Vagina (tissue), 2 donors: ENCODE measurements at regions not wholly inside any gene's neighbourhood (a gene's known extent, or its start where the extent isn't known, plus 50 kb on each side); places are given as distances from the start of the nearest gene placed in this dataset.

ENCODE experiments used
- POLR2A ChIP-seq, 2 donors: fragments of 450-650 bp; IDR thresholded peaks; one replicate each; pipeline ENCODE4 v1.6.1; 2017; ENCODE audit warnings: antibody characterized with exemption in 2 of 2, mild to moderate bottlenecking in 2 of 2, moderate library complexity in 2 of 2
- POLR2AphosphoS5 ChIP-seq, 2 donors: sonication (generic); formaldehyde crosslinking; IDR thresholded peaks; one replicate each; pipeline ENCODE4 v1.9.0; 2017; ENCODE audit warnings: antibody characterized with exemption in 2 of 2, mild to moderate bottlenecking in 2 of 2, low read depth in 1 of 2; ENCODE audit not compliant: insufficient read depth in 1 of 2
- TF ChIP-seq, protein P1 (sequence below), 3 experiments: fragments of 450-650 bp in 2 of 3; fragments of 200-600 bp in 1 of 3; sonication (generic) in 1 of 3; IDR thresholded peaks; one replicate each; pipeline ENCODE4 v1.5.1; 2017 to 2019; ENCODE audit warnings: antibody characterized with exemption in 3 of 3, mild to moderate bottlenecking in 2 of 3, moderate library complexity in 2 of 3

- TF ChIP-seq, protein P1, sequence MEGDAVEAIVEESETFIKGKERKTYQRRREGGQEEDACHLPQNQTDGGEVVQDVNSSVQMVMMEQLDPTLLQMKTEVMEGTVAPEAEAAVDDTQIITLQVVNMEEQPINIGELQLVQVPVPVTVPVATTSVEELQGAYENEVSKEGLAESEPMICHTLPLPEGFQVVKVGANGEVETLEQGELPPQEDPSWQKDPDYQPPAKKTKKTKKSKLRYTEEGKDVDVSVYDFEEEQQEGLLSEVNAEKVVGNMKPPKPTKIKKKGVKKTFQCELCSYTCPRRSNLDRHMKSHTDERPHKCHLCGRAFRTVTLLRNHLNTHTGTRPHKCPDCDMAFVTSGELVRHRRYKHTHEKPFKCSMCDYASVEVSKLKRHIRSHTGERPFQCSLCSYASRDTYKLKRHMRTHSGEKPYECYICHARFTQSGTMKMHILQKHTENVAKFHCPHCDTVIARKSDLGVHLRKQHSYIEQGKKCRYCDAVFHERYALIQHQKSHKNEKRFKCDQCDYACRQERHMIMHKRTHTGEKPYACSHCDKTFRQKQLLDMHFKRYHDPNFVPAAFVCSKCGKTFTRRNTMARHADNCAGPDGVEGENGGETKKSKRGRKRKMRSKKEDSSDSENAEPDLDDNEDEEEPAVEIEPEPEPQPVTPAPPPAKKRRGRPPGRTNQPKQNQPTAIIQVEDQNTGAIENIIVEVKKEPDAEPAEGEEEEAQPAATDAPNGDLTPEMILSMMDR (IDR thresholded peaks at IDR 0.05): no peak
- TF ChIP-seq POLR2A (IDR thresholded peaks at IDR 0.05) (no peak), POLR2AphosphoS5 (IDR thresholded peaks at IDR 0.05; ENCODE audit: insufficient read depth in 1 of 2, low read depth in 1 of 2) (no peak)
These were observed 55.9 kb upstream of the MTAP start for GRCh38 chr9:21746550-21746949.
